Lower leg skin (tissue), 4 donors: ENCODE measurements at regions not wholly inside any gene's neighbourhood (a gene's known extent, or its start where the extent isn't known, plus 50 kb on each side); places are given as distances from the start of the nearest gene placed in this dataset.

Source experiments
- DNase-seq, 2 donors: peaks; one replicate each; pipeline ENCODE4 v3.0.0-alpha.2; 2019; ENCODE audit warnings: low spot score in 2 of 2
- H3K4me3 ChIP-seq: fragments of 200-600 bp; sonication (generic); 2 replicates; pipeline ENCODE4 v1.5.1; 2017; ENCODE audit warnings: mild to moderate bottlenecking, low read depth; ENCODE audit not compliant: poor library complexity, severe bottlenecking
- CTCF ChIP-seq, 3 donors: fragments of 450-650 bp; IDR thresholded peaks; one replicate each; pipeline ENCODE4 v1.5.1; 2016; ENCODE audit warnings: antibody characterized with exemption in 3 of 3, mild to moderate bottlenecking in 3 of 3, moderate library complexity in 2 of 3
- POLR2A ChIP-seq, 2 donors: fragments of 450-650 bp; IDR thresholded peaks; one replicate each; pipeline ENCODE4 v1.6.1; 2016 to 2017; ENCODE audit warnings: antibody characterized with exemption in 2 of 2, mild to moderate bottlenecking in 1 of 2, moderate library complexity in 1 of 2
- WGBS, 2 donors: methylation state at CpG; one replicate each; pipeline ENCODE4 v1.1.5; 2018; 5-methylcytosine and 5-hydroxymethylcytosine counted together
- intact Hi-C: fragments of 100-400 bp; cut with DNase I; formaldehyde crosslinking; loops from one replicate; pipeline ENCODE4 v1.15.0; 2023; ENCODE audit warnings: low total_unique reads

GRCh38 chr2:215752991-215753390 lies 260.4 kb downstream of the MREG start:
- TF ChIP-seq CTCF (IDR thresholded peaks at IDR 0.05) (no peak), POLR2A (IDR thresholded peaks at IDR 0.05) (no peak)
- DNase-seq = no peak
- 92 to 97% methylated on average over 3 of the region's 3 CpGs for WGBS, 2 donors
- intact Hi-C loops = no loop called here
- H3K4me3 ChIP-seq = no peak overlapping the region

- WGBS, 2 donors = 95 to 96% methylated on average over 4 of the region's 4 CpGs
- intact Hi-C loops = no loop called here
- no peak overlapping the region for H3K4me3 ChIP-seq
- TF ChIP-seq POLR2A (IDR thresholded peaks at IDR 0.05) = no peak
- no peak for DNase-seq
These were observed 260.9 kb downstream of the MREG start for GRCh38 chr2:215752436-215752835.

- TF ChIP-seq CTCF (IDR thresholded peaks at IDR 0.05) (no peak), POLR2A (IDR thresholded peaks at IDR 0.05) (no peak)
- DNase-seq = no peak
- intact Hi-C loops = no loop called here
- H3K4me3 ChIP-seq = no peak overlapping the region
- 95 to 98% methylated on average over 3 of the region's 3 CpGs for WGBS, 2 donors
These were observed 261.5 kb downstream of the MREG start for GRCh38 chr2:215751911-215752272.

GRCh38 chr2:215751200-215751910 lies 262.0 kb downstream of the MREG start:
- no peak overlapping the region for H3K4me3 ChIP-seq
- TF ChIP-seq POLR2A (IDR thresholded peaks at IDR 0.05) (no peak), CTCF (IDR thresholded peaks at IDR 0.05) (no peak)
- intact Hi-C loops = no loop called here
- no peak for DNase-seq
- 80 to 89% methylated on average over 3 of the region's 3 CpGs for WGBS, 2 donors

GRCh38 chr2:215750763-215751162 lies 262.6 kb downstream of the MREG start:
- no peak for DNase-seq
- intact Hi-C loops = no loop called here

More at GRCh38 chr2:215750763-215751162, 262.6 kb downstream of the MREG start:
- TF ChIP-seq CTCF (IDR thresholded peaks at IDR 0.05) (no peak), POLR2A (IDR thresholded peaks at IDR 0.05) (no peak)
- WGBS, 2 donors = 58 to 61% methylated on average over 4 of the region's 4 CpGs
- no peak overlapping the region for H3K4me3 ChIP-seq
